NCI-H345 (cell line): ENCODE measurements at regions not wholly inside any gene's neighbourhood (a gene's known extent, or its start where the extent isn't known, plus 50 kb on each side); places are given as distances from the start of the nearest gene placed in this dataset.
"Not testable (repeated sequence)": the region's sequence is repeated elsewhere in the genome, so short reads cannot be mapped to it uniquely, and the experiment has no call there.

Experiments used
- DNase-seq: peaks from one replicate; lab custom pipeline; 2025; lab: John Stamatoyannopoulos, UW

DNA sequence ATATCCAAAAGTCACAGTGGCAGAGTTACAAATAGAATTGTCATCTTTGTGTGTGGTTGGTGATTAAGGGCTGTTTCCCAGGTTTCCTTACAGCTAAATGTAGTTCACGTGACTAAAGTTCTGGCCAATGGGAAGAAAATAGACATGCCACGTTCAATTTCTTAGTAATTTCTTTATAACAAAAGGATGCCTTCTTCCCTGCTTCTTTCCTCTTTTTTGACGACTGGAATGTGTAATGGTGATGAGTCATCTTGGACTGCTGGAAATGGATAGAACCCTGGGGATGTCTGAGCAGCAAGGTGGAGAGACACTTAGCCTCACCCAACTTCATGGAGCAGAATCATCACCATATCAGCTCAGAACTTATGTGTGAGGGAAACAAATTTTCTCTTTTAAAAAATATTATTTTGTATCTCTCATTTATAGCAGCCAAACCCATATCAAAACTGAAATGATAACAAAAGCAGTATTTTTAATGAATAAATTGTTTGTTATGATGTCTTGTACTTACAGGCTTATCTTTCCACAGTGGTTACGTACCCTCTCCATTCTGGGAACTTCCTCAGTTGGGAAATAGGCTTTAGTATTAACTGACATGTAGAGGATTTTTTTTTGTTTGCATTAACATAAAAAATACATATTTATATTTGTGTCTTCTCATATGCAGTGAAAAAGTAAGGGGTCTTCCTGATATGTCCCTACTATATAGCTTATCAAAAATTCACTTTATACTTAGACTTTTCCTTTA lies 91.1 kb upstream of the CDH2 start:
- no peak for DNase-seq

DNA sequence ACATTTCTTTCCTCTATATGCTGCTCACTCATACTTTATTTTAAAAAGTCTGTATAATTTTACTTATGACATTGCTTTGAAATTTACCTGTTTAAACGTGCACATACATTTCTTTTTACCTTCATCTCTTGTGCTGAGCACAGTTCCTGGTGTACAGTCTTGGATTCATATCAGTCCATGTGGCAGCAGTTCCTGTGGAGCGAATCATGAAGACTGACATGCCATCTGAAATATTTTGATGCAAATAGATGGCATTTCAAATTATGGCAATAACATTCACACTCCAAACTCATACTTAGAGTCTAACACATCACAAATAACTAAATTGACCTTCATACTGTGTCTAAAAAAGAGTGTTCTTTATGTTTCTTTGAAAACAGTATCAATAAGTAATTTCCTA lies 90.3 kb upstream of the CDH2 start:
- no peak for DNase-seq

DNA sequence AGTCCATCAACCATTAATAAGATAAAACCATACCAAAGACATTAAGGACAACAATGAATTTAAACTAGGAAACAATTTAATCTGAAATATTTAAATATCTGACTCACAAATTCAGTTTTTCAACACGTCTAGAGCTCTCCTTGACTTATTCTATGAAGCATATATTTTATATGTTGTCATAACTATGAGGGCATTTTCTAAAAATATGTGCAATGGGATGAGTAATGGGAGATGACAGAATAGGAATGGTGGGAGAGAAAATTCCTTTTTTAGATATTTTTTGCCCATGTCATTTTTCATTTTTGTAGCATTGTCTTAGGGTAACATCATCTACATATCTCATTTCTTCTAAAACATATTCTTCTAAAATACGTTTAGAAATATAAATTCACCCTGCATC lies 79.2 kb upstream of the CDH2 start:
- DNase-seq: no peak

DNA sequence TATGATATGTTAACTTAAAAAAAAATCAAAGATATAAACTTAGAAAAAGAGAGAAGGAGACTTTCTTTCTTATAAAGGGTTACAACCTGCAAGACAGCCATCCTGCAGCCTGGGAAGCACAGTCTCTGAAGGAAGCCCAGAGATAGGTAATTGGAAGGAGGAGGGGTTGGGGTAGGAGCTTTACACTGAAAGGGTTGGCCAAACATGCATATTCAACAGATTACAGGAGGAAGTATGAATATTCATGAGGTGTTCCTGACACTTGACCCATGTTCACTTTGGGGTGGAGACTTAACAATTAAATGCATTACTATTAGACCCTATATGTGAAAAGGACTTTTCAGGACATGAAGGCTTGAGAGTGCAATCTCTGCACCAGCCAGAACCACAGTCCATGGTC lies 71.7 kb upstream of the CDH2 start:
- no peak for DNase-seq

DNA sequence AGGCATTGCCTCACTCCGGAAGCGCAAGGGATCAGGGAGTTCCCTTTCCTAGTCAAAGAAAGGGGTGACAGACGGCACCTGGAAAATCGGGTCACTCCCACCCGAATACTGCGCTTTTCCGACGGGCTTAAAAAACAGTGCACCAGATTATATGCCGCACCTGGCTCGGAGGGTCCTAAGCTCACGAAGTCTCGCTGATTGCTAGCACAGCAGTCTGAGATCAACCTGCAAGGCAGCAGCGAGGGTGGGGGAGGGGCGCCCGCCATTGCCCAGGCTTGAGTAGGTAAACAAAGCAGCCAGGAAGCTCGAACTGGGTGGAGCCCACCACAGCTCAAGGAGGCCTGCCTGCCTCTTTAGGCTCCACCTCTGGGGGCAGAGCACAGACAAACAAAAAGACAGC lies 63.7 kb upstream of the CDH2 start:
- DNase-seq: not testable (repeated sequence)

DNA sequence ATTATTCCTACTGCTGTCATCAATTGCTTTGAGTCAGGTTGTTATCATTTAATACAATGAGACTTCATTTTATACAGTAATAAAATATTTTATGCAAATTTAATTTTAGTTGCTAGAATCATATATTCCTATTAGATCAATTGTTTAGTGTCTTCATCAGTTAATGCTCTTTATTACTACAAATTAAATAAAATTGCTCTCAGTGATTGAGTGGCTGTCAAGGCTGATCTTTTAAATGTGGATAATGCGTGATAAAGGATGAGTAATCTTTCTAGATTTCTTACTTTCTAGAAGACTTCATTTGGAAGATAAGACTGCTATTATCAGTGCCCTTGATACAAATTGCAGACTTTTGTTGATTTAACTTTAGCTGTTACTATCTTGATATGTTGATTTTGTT lies 59.6 kb upstream of the CDH2 start:
- DNase-seq: no peak
